ENCODE measurements at regions not wholly inside any gene's neighbourhood (a gene's known extent, or its start where the extent isn't known, plus 50 kb on each side); places are given as distances from the start of the nearest gene placed in this dataset.
"Not testable (repeated sequence)": the region's sequence is repeated elsewhere in the genome, so short reads cannot be mapped to it uniquely, and the experiment has no call there.

GRCh38 chr10:64708884-64709681 lies 1187.9 kb downstream of the REEP3 start:
- CTCF ChIA-PET, result no interaction called here
- POLR2A ChIA-PET, result no interaction called here

DNA sequence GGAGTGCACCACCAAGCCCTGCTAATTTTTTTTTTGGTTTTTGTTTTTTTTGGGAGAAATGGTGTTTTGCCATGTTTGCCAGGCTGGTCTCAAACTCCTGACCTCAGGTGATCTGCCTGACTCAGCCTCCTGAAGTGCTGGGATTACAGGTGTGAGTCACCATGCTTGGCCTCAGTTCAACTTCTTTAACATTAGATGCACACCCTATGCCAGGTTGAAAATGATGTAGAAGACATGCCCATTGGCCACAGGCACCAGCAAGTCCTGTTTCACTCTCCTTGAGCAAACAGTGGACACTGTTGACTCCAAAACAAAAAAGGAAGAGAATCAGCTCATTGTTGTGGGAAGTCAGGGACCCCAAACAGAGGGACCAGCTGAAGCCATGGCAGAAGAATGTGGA lies 1205.3 kb downstream of the REEP3 start:
- ChIA-PET CTCF (no interaction called here), POLR2A (no interaction called here)

DNA sequence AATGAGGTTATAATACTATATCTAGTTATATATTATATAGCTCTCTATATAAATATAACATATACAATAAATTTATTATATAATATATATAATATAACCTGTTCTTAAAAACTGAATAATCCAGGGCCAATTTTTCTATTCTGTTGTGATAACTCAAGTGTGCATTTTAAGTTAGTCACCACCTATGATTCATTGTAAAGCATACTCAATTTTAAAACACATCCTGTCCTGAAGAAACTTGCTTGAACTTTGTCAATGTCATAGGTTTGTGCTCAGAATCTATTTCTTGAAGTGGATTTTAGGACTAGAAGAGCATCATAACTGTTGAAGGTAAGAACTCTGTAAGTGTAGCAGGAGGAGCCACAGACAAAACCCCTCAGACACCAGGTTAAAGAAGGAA lies 1209.8 kb downstream of the REEP3 start:
- ChIA-PET CTCF (no interaction called here), POLR2A (no interaction called here)

DNA sequence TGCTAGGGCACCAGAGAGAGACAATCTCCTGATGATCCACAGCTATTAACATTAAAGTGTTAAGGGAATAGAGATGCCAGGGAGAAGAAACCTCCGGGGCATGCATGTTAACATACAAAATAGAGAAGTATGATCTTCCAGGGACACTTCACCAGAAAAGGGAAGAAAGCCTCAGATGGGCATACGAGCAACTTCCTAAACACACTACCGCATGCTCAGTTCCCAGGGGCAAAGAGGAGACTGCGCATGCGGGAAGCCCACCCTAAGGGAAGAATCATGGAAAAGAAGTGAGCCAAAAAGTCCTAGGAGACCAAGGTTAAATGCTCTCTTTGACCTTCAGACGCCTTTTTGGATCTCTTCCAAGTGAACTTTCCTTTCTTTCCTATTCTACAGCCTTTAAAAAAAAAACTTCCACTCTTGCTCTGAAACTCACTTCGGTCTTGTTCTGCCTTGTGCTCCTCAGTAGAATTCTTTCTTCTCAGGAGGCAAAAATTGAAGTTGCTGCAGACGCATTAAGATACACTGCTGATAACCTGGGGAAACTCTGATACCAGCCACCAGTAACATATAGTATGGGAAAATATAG lies 1211.3 kb downstream of the REEP3 start:
- ChIA-PET CTCF (no interaction called here), POLR2A (no interaction called here)

DNA sequence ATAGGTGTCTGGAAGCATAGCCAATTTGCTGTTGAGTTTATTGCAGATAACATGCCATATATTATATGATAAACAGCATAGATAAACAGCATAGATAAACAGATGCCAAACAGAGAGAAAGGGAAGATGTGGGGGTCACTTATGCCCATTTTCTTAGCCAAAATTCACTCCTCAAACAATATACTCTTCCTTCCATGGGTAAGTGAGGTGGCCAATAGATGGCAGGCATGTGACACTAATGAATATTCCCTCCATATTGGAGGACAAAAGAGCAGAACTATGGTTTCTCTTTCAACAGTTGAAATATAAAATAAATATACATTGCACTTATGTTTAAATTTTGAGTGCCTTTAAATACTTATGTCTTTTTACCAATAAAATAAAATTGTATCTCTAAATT lies 1212.8 kb downstream of the REEP3 start:
- CTCF ChIA-PET, result no interaction called here
- POLR2A ChIA-PET, result no interaction called here

DNA sequence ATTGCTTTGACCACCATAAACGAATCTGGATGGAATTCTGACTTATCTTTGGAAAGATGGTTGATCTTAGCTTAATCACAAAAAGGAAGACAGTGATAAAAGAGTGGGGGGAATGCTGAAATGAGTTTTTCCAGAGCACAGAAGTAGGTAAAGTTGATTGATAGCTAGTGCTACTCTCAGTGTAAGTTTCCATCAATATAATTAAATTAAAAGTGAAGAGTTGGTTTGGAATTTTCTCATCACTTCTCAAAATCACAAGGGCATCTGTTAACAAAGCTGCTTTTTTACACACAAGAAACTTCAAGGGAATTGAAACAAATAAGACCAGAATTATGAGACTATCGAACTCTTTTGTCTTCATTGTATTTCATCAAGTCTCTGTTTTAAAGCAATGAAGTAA lies 1217.3 kb downstream of the REEP3 start:
- ChIA-PET POLR2A (no interaction called here), CTCF (no interaction called here)

GRCh38 chr10:64745565-64745964 lies 1224.4 kb downstream of the REEP3 start:
- CTCF ChIA-PET, result no interaction called here
- POLR2A ChIA-PET, result no interaction called here

- ChIA-PET CTCF (interaction anchor here (0.6 kb wide), 2 partner anchors 9 to 175 kb away, joined by 3 to 4 read pairs; no protein-coding TSS in a partner anchor), POLR2A (no interaction called here)
Observed at GRCh38 chr10:64750672-64751071, 1229.5 kb downstream of the REEP3 start.

DNA sequence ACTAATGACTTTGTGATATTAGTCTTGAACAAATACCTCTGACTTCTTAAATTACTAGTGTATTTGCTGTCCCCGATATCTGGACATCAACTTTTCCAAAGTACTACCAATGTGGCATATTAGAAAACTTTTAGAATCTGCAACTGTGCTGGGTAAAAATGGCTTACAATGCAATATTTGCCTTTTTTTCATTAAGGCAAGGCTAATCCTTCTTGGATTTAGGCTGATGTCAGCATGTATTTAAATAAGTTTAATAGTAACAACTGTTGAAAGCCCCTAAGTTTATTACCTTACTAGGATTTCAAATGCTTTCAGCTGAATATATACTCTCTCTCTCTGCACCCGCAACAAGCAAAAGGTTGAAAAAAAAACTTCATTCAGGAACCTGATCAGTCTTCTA lies 1232.3 kb downstream of the REEP3 start:
- ChIA-PET CTCF (no interaction called here), POLR2A (no interaction called here)

GRCh38 chr10:64760371-64760770 lies 1239.2 kb downstream of the REEP3 start:
- POLR2A ChIA-PET, result no interaction called here
- CTCF ChIA-PET, result interaction anchor here (0.5 kb wide), 1 partner anchor 9 kb away, joined by 3 read pairs; no protein-coding TSS in a partner anchor

GRCh38 chr10:64762861-64763260 lies 1241.7 kb downstream of the REEP3 start:
- CTCF ChIA-PET, result no interaction called here
- POLR2A ChIA-PET, result no interaction called here

- POLR2A ChIA-PET, result no interaction called here
- CTCF ChIA-PET, result no interaction called here
Observed at GRCh38 chr10:64765498-64765897, 1244.3 kb downstream of the REEP3 start.

GRCh38 chr10:64771253-64772050 lies 1250.3 kb downstream of the REEP3 start:
- CTCF ChIA-PET, result no interaction called here
- POLR2A ChIA-PET, result no interaction called here

DNA sequence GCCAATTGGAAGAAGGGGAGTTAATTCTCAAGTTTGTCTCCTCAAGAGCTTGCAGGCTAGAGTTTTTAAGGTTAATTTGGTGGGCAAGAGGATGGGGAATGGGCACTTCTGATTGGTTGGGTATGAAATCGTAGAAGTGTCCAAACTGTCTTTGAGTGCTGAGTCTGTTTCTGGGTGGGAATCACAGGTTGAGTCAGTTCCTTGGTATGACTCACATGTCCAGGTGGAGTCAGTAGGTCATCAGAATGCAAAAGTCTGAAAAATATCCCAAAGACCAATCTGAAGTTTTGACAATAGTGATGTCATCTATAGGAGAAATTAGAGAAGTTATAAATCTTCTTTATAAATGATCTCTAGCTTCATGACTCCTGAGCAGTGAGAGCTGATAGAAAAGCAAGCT lies 1252.2 kb downstream of the REEP3 start:
- CTCF ChIA-PET, result no interaction called here
- POLR2A ChIA-PET, result no interaction called here

GRCh38 chr10:64784451-64784850 lies 1263.2 kb downstream of the REEP3 start:
- POLR2A ChIA-PET, CTCF ChIA-PET: not testable (repeated sequence)

- POLR2A ChIA-PET, result no interaction called here
- CTCF ChIA-PET, result no interaction called here
Observed at GRCh38 chr10:64785816-64786215, 1264.6 kb downstream of the REEP3 start.

GRCh38 chr10:64786989-64787388 lies 1265.8 kb downstream of the REEP3 start:
- POLR2A ChIA-PET, result no interaction called here
- CTCF ChIA-PET, result no interaction called here

- POLR2A ChIA-PET, result no interaction called here
- CTCF ChIA-PET, result no interaction called here
Observed at GRCh38 chr10:64795847-64796246, 1274.6 kb downstream of the REEP3 start.

- POLR2A ChIA-PET, result no interaction called here
- CTCF ChIA-PET, result no interaction called here
Observed at GRCh38 chr10:64798297-64798696, 1277.1 kb downstream of the REEP3 start.

DNA sequence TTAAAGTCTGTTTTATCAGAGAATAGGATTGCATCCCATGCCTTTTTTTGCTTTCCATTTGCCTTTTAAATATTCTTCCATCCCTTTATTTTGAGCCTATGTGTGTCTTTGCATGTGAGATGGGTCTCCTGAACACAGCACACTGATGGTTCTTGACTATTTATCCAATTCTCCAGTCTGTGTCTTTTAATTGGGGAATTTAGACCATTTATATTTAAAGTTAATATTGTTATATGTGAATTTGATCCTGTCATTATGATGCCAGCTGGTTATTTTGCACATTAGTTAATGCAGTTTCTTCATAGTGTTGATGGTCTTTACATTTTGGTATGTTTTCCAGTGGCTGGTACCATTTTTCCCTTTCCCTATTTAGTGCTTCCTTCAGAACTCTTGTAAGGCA lies 1287.0 kb downstream of the REEP3 start:
- CTCF ChIA-PET, POLR2A ChIA-PET: not testable (repeated sequence)

DNA sequence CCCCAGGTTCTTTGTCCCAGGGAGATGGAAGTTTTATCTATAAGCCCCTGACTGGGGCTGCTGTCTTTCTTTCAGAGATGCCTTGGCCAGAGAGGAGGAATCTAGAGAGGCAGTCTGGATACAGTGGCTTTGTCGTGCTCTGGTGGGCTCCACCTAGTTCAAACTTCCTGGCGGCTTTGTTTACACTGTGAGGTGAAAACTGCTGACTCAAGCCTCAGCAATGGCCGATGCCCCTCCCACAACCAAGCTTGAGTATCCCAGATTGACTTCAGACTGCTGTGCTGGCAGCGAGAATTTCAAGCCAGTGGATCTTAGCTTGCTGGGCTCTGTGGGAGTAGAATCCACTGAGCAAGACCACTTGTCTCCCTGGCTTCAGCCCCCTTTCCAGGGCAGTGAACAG lies 1288.8 kb downstream of the REEP3 start:
- CTCF ChIA-PET, POLR2A ChIA-PET: not testable (repeated sequence)
